SK-N-SH (cell line): ENCODE measurements at regions not wholly inside any gene's neighbourhood (a gene's known extent, or its start where the extent isn't known, plus 50 kb on each side); places are given as distances from the start of the nearest gene placed in this dataset.

Experiments
- CTCF ChIA-PET: fragments of 300-600, 350-600 bp; formaldehyde crosslinking; extraction: SDS; loops from one replicate; lab custom pipeline; 2021; lab: Yijun Ruan, JAX
- POLR2A ChIA-PET: fragments of 350-600 bp; sonication (Branson Sonifier 250); formaldehyde crosslinking; extraction: SDS; loops from one replicate; lab custom pipeline; 2020; ENCODE audit warnings: antibody characterized with exemption, inconsistent platforms; lab: Yijun Ruan, JAX
- DNase-seq: peaks from one replicate; pipeline ENCODE4 v3.0.0; 2012
- H2AFZ ChIP-seq: fragments of 200-600 bp; sonication (generic); 2 replicates; pipeline ENCODE4 v1.8.1; 2016; ENCODE audit warnings: antibody characterized with exemption, mild to moderate bottlenecking, low read depth
- H3F3A ChIP-seq: fragments of 200-600 bp; sonication (generic); replicated peaks from 2 replicates; pipeline ENCODE3; 2016; ENCODE audit warnings: antibody characterized with exemption, mild to moderate bottlenecking; ENCODE audit not compliant: insufficient read depth
- H3K27ac ChIP-seq, 2 experiments: fragments of 200-500 bp in 1 of 2; fragments of 200-600 bp in 1 of 2; sonication (Bioruptor generic) in 1 of 2; sonication (generic), shearing (Covaris generic) in 1 of 2; 2 replicates each; pipeline versions ENCODE4 v1.5.1 to v1.6.1; 2014 to 2016; ENCODE audit warnings: low read depth in 2 of 2, inconsistent platforms in 1 of 2, low read length in 1 of 2, mild to moderate bottlenecking in 1 of 2, mixed read lengths in 1 of 2
- H3K27me3 ChIP-seq: fragments of 200-600 bp; sonication (generic), shearing (Covaris generic); 2 replicates; pipeline ENCODE4 v1.6.1; 2016; ENCODE audit warnings: mixed run types; ENCODE audit not compliant: insufficient read depth
- H3K36me3 ChIP-seq, 2 experiments: fragments of 200-500 bp in 1 of 2; fragments of 200-600 bp in 1 of 2; sonication (Bioruptor generic) in 1 of 2; sonication (generic) in 1 of 2; replicated peaks in 1 of 2; 2 replicates each; pipeline versions ENCODE3 to v1.5.1; 2014 to 2016; ENCODE audit warnings: low read length in 1 of 2, mild to moderate bottlenecking in 1 of 2; ENCODE audit not compliant: insufficient read depth in 2 of 2, control insufficient read depth in 1 of 2
- H3K4me1 ChIP-seq, 2 experiments: fragments of 200-500 bp in 1 of 2; fragments of 200-600 bp in 1 of 2; sonication (Bioruptor generic) in 1 of 2; sonication (generic), shearing (Covaris generic) in 1 of 2; 2 replicates each; pipeline versions ENCODE4 v1.5.1 to v1.6.1; 2014 to 2016; ENCODE audit warnings: low read depth in 1 of 2, low read length in 1 of 2, mixed run types in 1 of 2; ENCODE audit not compliant: insufficient read depth in 2 of 2, control insufficient read depth in 1 of 2
- H3K4me2 ChIP-seq: fragments of 200-600 bp; sonication (generic), shearing (Covaris generic); 2 replicates; pipeline ENCODE4 v1.6.1; 2017; ENCODE audit warnings: mixed run types
- H3K4me3 ChIP-seq, 2 experiments: fragments of 200-500 bp in 1 of 2; fragments of 200-600 bp in 1 of 2; sonication (Bioruptor generic) in 1 of 2; sonication (generic), shearing (Covaris generic) in 1 of 2; 2 replicates each; pipeline versions ENCODE4 v1.5.1 to v1.8.1; 2014 to 2016; ENCODE audit warnings: low read depth in 2 of 2, inconsistent platforms in 1 of 2, low read length in 1 of 2, mild to moderate bottlenecking in 1 of 2, mixed read lengths in 1 of 2, moderate library complexity in 1 of 2
- H3K79me2 ChIP-seq: fragments of 200-600 bp; sonication (generic); 2 replicates; pipeline ENCODE4 v1.8.1; 2017; ENCODE audit warnings: mild to moderate bottlenecking; ENCODE audit not compliant: insufficient read depth
- H3K9ac ChIP-seq: fragments of 200-600 bp; sonication (generic); 2 replicates; pipeline ENCODE4 v1.6.1; 2017; ENCODE audit warnings: mixed run types
- H3K9me2 ChIP-seq: fragments of 200-600 bp; sonication (generic); 2 replicates; pipeline ENCODE4 v1.6.1; 2017; ENCODE audit warnings: mixed run types
- H3K9me3 ChIP-seq: fragments of 200-600 bp; sonication (generic); 2 replicates; pipeline ENCODE4 v1.6.1; 2017; ENCODE audit warnings: mixed run types, mild to moderate bottlenecking, moderate library complexity
- H4K20me1 ChIP-seq: fragments of 200-600 bp; sonication (generic); 2 replicates; pipeline ENCODE4 v1.6.1; 2017; ENCODE audit warnings: mild to moderate bottlenecking, mixed run types; ENCODE audit not compliant: insufficient read depth
- ELF1 ChIP-seq: IDR thresholded peaks from 2 replicates; pipeline ENCODE4 v1.4.0; 2012
- EP300 ChIP-seq, 2 experiments: IDR thresholded peaks; 2 replicates each; pipeline versions ENCODE4 v1.4.0 to v1.6.1; 2012; ENCODE audit warnings: borderline replicate concordance in 1 of 2, low read depth in 1 of 2, low read length in 1 of 2
- FOSL2 ChIP-seq: IDR thresholded peaks from 2 replicates; pipeline ENCODE4 v1.4.0; 2012; ENCODE audit warnings: low read depth, mild to moderate bottlenecking, moderate library complexity, borderline replicate concordance
- FOXJ3 ChIP-seq: sonication (generic); formaldehyde crosslinking; IDR thresholded peaks from 2 replicates; pipeline ENCODE4 v1.5.1; 2020; ENCODE audit warnings: mild to moderate bottlenecking, missing genetic modification reagents
- GATA2 ChIP-seq: sonication (generic); formaldehyde crosslinking; IDR thresholded peaks from 2 replicates; pipeline ENCODE4 v1.5.0; 2020; ENCODE audit warnings: mild to moderate bottlenecking, missing genetic modification reagents
- IRF3 ChIP-seq: fragments of 150-350 bp; IDR thresholded peaks from 2 replicates; pipeline ENCODE4 v1.6.1; 2016; ENCODE audit warnings: mild to moderate bottlenecking, low read depth, low read length
- MEF2A ChIP-seq: IDR thresholded peaks from 2 replicates; pipeline ENCODE4 v1.4.0; 2012; ENCODE audit warnings: low read depth, borderline replicate concordance
- RAD21 ChIP-seq: IDR thresholded peaks from 2 replicates; pipeline ENCODE4 v1.6.1; 2012; ENCODE audit warnings: mild to moderate bottlenecking, low read length
- RCOR1 ChIP-seq: fragments of 150-350 bp; IDR thresholded peaks from 2 replicates; pipeline ENCODE4 v1.6.1; 2017; ENCODE audit warnings: antibody characterized with exemption, low read length
- REST ChIP-seq: IDR thresholded peaks from 2 replicates; pipeline ENCODE4 v1.6.1; 2012; ENCODE audit warnings: mild to moderate bottlenecking, low read depth, low read length, moderate library complexity
- RFX5 ChIP-seq: IDR thresholded peaks from 2 replicates; pipeline ENCODE4 v1.6.1; 2012; ENCODE audit warnings: mild to moderate bottlenecking, improper control_type of control experiment, low read length
- SIN3A ChIP-seq: IDR thresholded peaks from 2 replicates; pipeline ENCODE4 v1.6.1; 2012; ENCODE audit warnings: low read depth, mild to moderate bottlenecking, low read length, moderate library complexity, borderline replicate concordance
- TAF1 ChIP-seq: IDR thresholded peaks from 2 replicates; pipeline ENCODE4 v1.6.1; 2012; ENCODE audit warnings: low read depth, mild to moderate bottlenecking, low read length, moderate library complexity, borderline replicate concordance
- TCF12 ChIP-seq: IDR thresholded peaks from 2 replicates; pipeline ENCODE4 v1.4.0; 2012
- TEAD4 ChIP-seq: IDR thresholded peaks from 2 replicates; pipeline ENCODE4 v1.4.0; 2012; ENCODE audit warnings: mild to moderate bottlenecking, borderline replicate concordance; ENCODE audit not compliant: insufficient read depth
- USF1 ChIP-seq: IDR thresholded peaks from 2 replicates; pipeline ENCODE4 v1.4.0; 2012; ENCODE audit warnings: low read depth, borderline replicate concordance
- YY1 ChIP-seq: IDR thresholded peaks from 2 replicates; pipeline ENCODE4 v1.4.0; 2012; ENCODE audit warnings: low read depth, mild to moderate bottlenecking
- WGBS: methylation state at CpG from one replicate; pipeline ENCODE4 v1.1.6; 2017; ENCODE audit warnings: low lambda C conversion rate; 5-methylcytosine and 5-hydroxymethylcytosine counted together

GRCh38 chr18:75775121-75775520 lies 347.6 kb upstream of the SMIM21 start:
- Histone ChIP-seq H3K79me2 (no peaks in the 10 kb centered on the region), H4K20me1 (no peaks in the 10 kb centered on the region), H2AFZ (no peak overlapping the region), H3K9me3 (no peaks in the 10 kb centered on the region), H3F3A (no peaks in the 10 kb centered on the region), H3K4me3 (no peak overlapping the region), H3K4me1 (no peaks in the 10 kb centered on the region; a peak in 1 of 4 replicates), H3K4me2 (no peak overlapping the region), H3K36me3 (no peaks in the 10 kb centered on the region), H3K9ac (no peak overlapping the region), H3K27ac (no peak overlapping the region), H3K27me3 (no peaks in the 10 kb centered on the region), H3K9me2 (no peaks in the 10 kb centered on the region)
- no peak for TF ChIP-seq TCF12
- 4% methylated on average over 2 of the region's 2 CpGs for WGBS
- ChIA-PET POLR2A (no interaction called here), CTCF (interaction anchor here (1.6 kb wide), 1 partner anchor 12 kb away, joined by 4 read pairs; no protein-coding TSS in a partner anchor)
- DNase-seq = no peak

GRCh38 chr18:75773618-75774017 lies 346.1 kb upstream of the SMIM21 start:
- TF ChIP-seq GATA2 (CRISPR knock-in tag) (no peak), EP300 (IDR thresholded peaks at IDR 0.05; ENCODE audit: borderline replicate concordance in 1 of 2, low read depth in 1 of 2, low read length in 1 of 2) (no peak)
- Histone ChIP-seq H3K4me2 (no peak overlapping the region), H3K36me3 (no peaks in the 10 kb centered on the region), H3F3A (no peaks in the 10 kb centered on the region), H2AFZ (no peak overlapping the region), H3K9me3 (no peaks in the 10 kb centered on the region), H3K79me2 (no peaks in the 10 kb centered on the region), H3K27me3 (no peaks in the 10 kb centered on the region), H4K20me1 (no peaks in the 10 kb centered on the region), H3K4me1 (no peaks in the 10 kb centered on the region; a peak in 1 of 4 replicates), H3K27ac (no peak overlapping the region), H3K4me3 (no peak overlapping the region), H3K9ac (no peak overlapping the region), H3K9me2 (no peaks in the 10 kb centered on the region)
- POLR2A ChIA-PET = no interaction called here
- CTCF ChIA-PET = interaction anchor here (1.0 kb wide), 1 partner anchor 9 kb away, joined by 4 read pairs; no protein-coding TSS in a partner anchor
- DNase-seq = no peak
- 16% methylated on average over 3 of the region's 3 CpGs for WGBS

- no peak overlapping the region for H3K4me2 ChIP-seq
- no peaks in the 10 kb centered on the region for H3K36me3 ChIP-seq
- no peak for DNase-seq
- no peak overlapping the region for H3K9ac ChIP-seq
- H2AFZ ChIP-seq = no peak overlapping the region
- no peaks in the 10 kb centered on the region for H3F3A ChIP-seq
- POLR2A ChIA-PET = no interaction called here
- no peaks in the 10 kb centered on the region for H3K79me2 ChIP-seq
- no peak overlapping the region for H3K4me3 ChIP-seq
- H3K27ac ChIP-seq = no peak overlapping the region
- no peaks in the 10 kb centered on the region for H3K9me2 ChIP-seq
- WGBS = 18% methylated on average over 2 of the region's 2 CpGs
- H3K4me1 ChIP-seq = no peaks in the 10 kb centered on the region
- H3K9me3 ChIP-seq = 0 out of 2 replicates have a peak, but pooled peaks cover 3% of the 10 kb centered on the region
- no peaks in the 10 kb centered on the region for H3K27me3 ChIP-seq
- CTCF ChIA-PET = interaction anchor here (0.6 to 1.7 kb wide), 2 partner anchors 13 to 213 kb away, joined by 3 to 4 read pairs; no protein-coding TSS in a partner anchor
- H4K20me1 ChIP-seq = no peaks in the 10 kb centered on the region
- TF ChIP-seq FOSL2 (no peak), SIN3A (no peak), EP300 (IDR thresholded peaks at IDR 0.05; ENCODE audit: borderline replicate concordance in 1 of 2, low read depth in 1 of 2, low read length in 1 of 2) (no peak), TEAD4 (no peak), TAF1 (no peak), USF1 (no peak), FOXJ3 (CRISPR knock-in tag) (no peak), ELF1 (no peak), REST (no peak), GATA2 (CRISPR knock-in tag) (no peak), YY1 (no peak), IRF3 (no peak), RCOR1 (no peak), RFX5 (no peak), TCF12 (no peak), MEF2A (no peak), RAD21 (no peak)
Observed at GRCh38 chr18:75762758-75763157, 335.3 kb upstream of the SMIM21 start.
